ENCODE measurements at regions not wholly inside any gene's neighbourhood (a gene's known extent, or its start where the extent isn't known, plus 50 kb on each side); places are given as distances from the start of the nearest gene placed in this dataset.

GRCh38 chr12:61915420-61915819 lies 344.8 kb upstream of the USP15 start:
- no peaks in the 10 kb centered on the region; the same call in 1 of the 2 replicates for H3K4me1 ChIP-seq (ENCODE audit: low read length)
- H4K20me1 ChIP-seq (ENCODE audit: insufficient read depth, low read length), result no peaks in the 10 kb centered on the region
- H3K4me2 ChIP-seq (ENCODE audit: low read length), result no peak overlapping the region
- H3K9ac ChIP-seq (ENCODE audit: low read length), result no peak overlapping the region
- no peak overlapping the region for H3K27ac ChIP-seq (ENCODE audit: low read length)
- H3K79me2 ChIP-seq (ENCODE audit: low read length), result no peaks in the 10 kb centered on the region
- H3K4me3 ChIP-seq (ENCODE audit: low read length), result no peak overlapping the region
- no peaks in the 10 kb centered on the region for H3K9me3 ChIP-seq (ENCODE audit: insufficient read depth, low read length)
- TF ChIP-seq CTCF (IDR thresholded peaks at IDR 0.05; ENCODE audit: low read depth, low read length), result no peak
- TF ChIP-seq EZH2phosphoT487 (IDR thresholded peaks at IDR 0.05; ENCODE audit: low read depth), result no peak
- H2AFZ ChIP-seq (ENCODE audit: low read depth, low read length), result no peak overlapping the region
- H3K27me3 ChIP-seq (ENCODE audit: low read depth, low read length), result no peaks in the 10 kb centered on the region
- no peaks in the 10 kb centered on the region for H3K36me3 ChIP-seq (replicated peaks; ENCODE audit: low read depth, low read length)

GRCh38 chr12:61916831-61917230 lies 343.4 kb upstream of the USP15 start:
- Histone ChIP-seq H3K27me3 (ENCODE audit: low read depth, low read length) (no peaks in the 10 kb centered on the region), H3K27ac (ENCODE audit: low read length) (no peak overlapping the region), H2AFZ (ENCODE audit: low read depth, low read length) (no peak overlapping the region), H3K9ac (ENCODE audit: low read length) (no peak overlapping the region), H3K4me1 (ENCODE audit: low read length) (no peaks in the 10 kb centered on the region; the same call in 1 of the 2 replicates), H3K36me3 (replicated peaks; ENCODE audit: low read depth, low read length) (no peaks in the 10 kb centered on the region), H3K4me2 (ENCODE audit: low read length) (no peak overlapping the region), H4K20me1 (ENCODE audit: insufficient read depth, low read length) (no peaks in the 10 kb centered on the region), H3K4me3 (ENCODE audit: low read length) (no peak overlapping the region), H3K9me3 (ENCODE audit: insufficient read depth, low read length) (no peaks in the 10 kb centered on the region), H3K79me2 (ENCODE audit: low read length) (no peaks in the 10 kb centered on the region)
- no peak for TF ChIP-seq CTCF (IDR thresholded peaks at IDR 0.05; ENCODE audit: low read depth, low read length)

GRCh38 chr12:61919686-61920085 lies 340.5 kb upstream of the USP15 start:
- H2AFZ ChIP-seq (ENCODE audit: low read depth, low read length), result no peak overlapping the region
- no peak overlapping the region for H3K27ac ChIP-seq (ENCODE audit: low read length)
- no peaks in the 10 kb centered on the region for H3K9me3 ChIP-seq (ENCODE audit: insufficient read depth, low read length)
- no peaks in the 10 kb centered on the region for H3K27me3 ChIP-seq (ENCODE audit: low read depth, low read length)
- no peaks in the 10 kb centered on the region for H3K36me3 ChIP-seq (replicated peaks; ENCODE audit: low read depth, low read length)
- H3K4me1 ChIP-seq (ENCODE audit: low read length), result no peaks in the 10 kb centered on the region; the same call in 1 of the 2 replicates
- TF ChIP-seq CTCF (IDR thresholded peaks at IDR 0.05; ENCODE audit: low read depth, low read length), result no peak
- no peak for TF ChIP-seq EZH2phosphoT487 (IDR thresholded peaks at IDR 0.05; ENCODE audit: low read depth)
- H4K20me1 ChIP-seq (ENCODE audit: insufficient read depth, low read length), result no peaks in the 10 kb centered on the region
- no peak overlapping the region for H3K9ac ChIP-seq (ENCODE audit: low read length)
- no peak overlapping the region for H3K4me2 ChIP-seq (ENCODE audit: low read length)
- H3K79me2 ChIP-seq (ENCODE audit: low read length), result no peaks in the 10 kb centered on the region
- no peak overlapping the region for H3K4me3 ChIP-seq (ENCODE audit: low read length)

GRCh38 chr12:61920230-61920629 lies 340.0 kb upstream of the USP15 start:
- H4K20me1 ChIP-seq (ENCODE audit: insufficient read depth, low read length), result no peaks in the 10 kb centered on the region
- H3K27ac ChIP-seq (ENCODE audit: low read length), result no peak overlapping the region
- H3K9ac ChIP-seq (ENCODE audit: low read length), result no peak overlapping the region
- H3K4me3 ChIP-seq (ENCODE audit: low read length), result no peak overlapping the region
- no peaks in the 10 kb centered on the region for H3K79me2 ChIP-seq (ENCODE audit: low read length)
- H3K4me2 ChIP-seq (ENCODE audit: low read length), result no peak overlapping the region
- no peaks in the 10 kb centered on the region for H3K36me3 ChIP-seq (replicated peaks; ENCODE audit: low read depth, low read length)
- no peak for TF ChIP-seq EZH2phosphoT487 (IDR thresholded peaks at IDR 0.05; ENCODE audit: low read depth)
- no peak for TF ChIP-seq CTCF (IDR thresholded peaks at IDR 0.05; ENCODE audit: low read depth, low read length)
- H2AFZ ChIP-seq (ENCODE audit: low read depth, low read length), result no peak overlapping the region
- no peaks in the 10 kb centered on the region for H3K9me3 ChIP-seq (ENCODE audit: insufficient read depth, low read length)
- H3K27me3 ChIP-seq (ENCODE audit: low read depth, low read length), result no peaks in the 10 kb centered on the region
- no peaks in the 10 kb centered on the region; the same call in 1 of the 2 replicates for H3K4me1 ChIP-seq (ENCODE audit: low read length)

Data from OCI-LY3 (cell line).